ENCODE measurements at regions not wholly inside any gene's neighbourhood (a gene's known extent, or its start where the extent isn't known, plus 50 kb on each side); places are given as distances from the start of the nearest gene placed in this dataset.

- Histone ChIP-seq H3K9ac (replicated peaks in 1 of 4; ENCODE audit: extremely low read depth in 1 of 4, low read depth in 3 of 4, low read length in 3 of 4) (no peak overlapping the region), H2BK5ac (ENCODE audit: low read depth, low read length) (no peak overlapping the region), H3K9me3 (ENCODE audit: insufficient read depth in 2 of 2, low read depth in 1 of 2, low read length in 1 of 2) (peaks cover 4 to 5% of the 10 kb centered on the region in 2 experiments; a peak in 2 of 4 replicates), H3K27ac (ENCODE audit: low read depth, low read length) (no peak overlapping the region), H3K4me2 (ENCODE audit: insufficient read depth in 1 of 2, low read depth in 2 of 2, low read length in 2 of 2) (no peak overlapping the region), H4K20me1 (replicated peaks in 1 of 2; ENCODE audit: control insufficient read depth in 1 of 2, insufficient read depth in 2 of 2, low read length in 2 of 2) (no peaks in the 10 kb centered on the region), H2BK15ac (ENCODE audit: low read length) (no peak overlapping the region), H3K14ac (ENCODE audit: insufficient read length) (no peak overlapping the region), H3K4ac (replicated peaks; ENCODE audit: insufficient read length, low read depth, low read length) (no peak overlapping the region), H3K56ac (replicated peaks; ENCODE audit: insufficient read length, low read depth, low read length) (no peak overlapping the region), H4K8ac (ENCODE audit: extremely low read depth, insufficient read depth, low read length) (no peak overlapping the region), H3K36me3 (ENCODE audit: control insufficient read depth in 2 of 4, insufficient read depth in 4 of 4, low read length in 3 of 4) (no peaks in the 10 kb centered on the region), H2BK120ac (replicated peaks; ENCODE audit: low read depth, low read length) (no peak overlapping the region), H3K27me3 (replicated peaks in 1 of 4; ENCODE audit: control insufficient read depth in 3 of 4, extremely low read depth in 1 of 4, insufficient read depth in 3 of 4, low read length in 3 of 4) (peaks cover 0 to 1% (median 0%) of the 10 kb centered on the region in 4 experiments; a peak in 1 of 7 replicates), H3K23me2 (ENCODE audit: low read depth, low read length) (no peaks in the 10 kb centered on the region), H2BK20ac (ENCODE audit: low read length) (no peak overlapping the region), H3K79me1 (ENCODE audit: low read depth, low read length) (no peaks in the 10 kb centered on the region), H3K23ac (ENCODE audit: insufficient read length) (no peak overlapping the region), H2AK5ac (ENCODE audit: low read depth, low read length) (no peak overlapping the region), H3K18ac (ENCODE audit: extremely low read depth, low read length) (no peak overlapping the region), H3K4me3 (ENCODE audit: extremely low read depth in 1 of 4, insufficient read depth in 2 of 4, low read depth in 3 of 4, low read length in 4 of 4) (no peak overlapping the region), H4K91ac (replicated peaks; ENCODE audit: insufficient read length, low read length) (no peak overlapping the region), H3K4me1 (replicated peaks in 1 of 4; ENCODE audit: control insufficient read depth in 3 of 4, insufficient read depth in 4 of 4, low read length in 3 of 4) (no peaks in the 10 kb centered on the region), H2BK12ac (ENCODE audit: low read depth, low read length) (no peak overlapping the region), H2AFZ (ENCODE audit: low read length) (no peak overlapping the region), H4K5ac (ENCODE audit: insufficient read length, low read depth, low read length) (no peak overlapping the region), H3K79me2 (ENCODE audit: control insufficient read depth in 1 of 2, insufficient read depth in 2 of 2, low read length in 2 of 2) (no peaks in the 10 kb centered on the region)
- ChIA-PET CTCF (ENCODE audit: partially characterized antibody) (no interaction called here), POLR2A (ENCODE audit: partially characterized antibody) (interaction anchor here (1.2 kb wide), 1 partner anchor 14 kb away, joined by 3 read pairs; no protein-coding TSS in a partner anchor)
- WGBS, 2 experiments (ENCODE audit: extremely low coverage in 1 of 2, insufficient coverage in 1 of 2, insufficient read length in 1 of 2, insufficient replicate concordance in 2 of 2, low coverage in 1 of 2, low lambda C conversion rate in 2 of 2, missing lambda C conversion rate in 1 of 2) = 95% methylated on average over 5 of the region's 5 CpGs; no CpG with 5 or more reads in 1 of the 2 experiments
- no peak for FAIRE-seq
- no peak for DNase-seq (ENCODE audit: low read depth in 1 of 2, low spot score in 2 of 2)
- no peak for TF ChIP-seq POLR2A (IDR thresholded peaks at IDR 0.05; ENCODE audit: control extremely low read depth in 1 of 2, low read depth in 2 of 2, low read length in 2 of 2)
- no peak for TF ChIP-seq RFX5 (IDR thresholded peaks at IDR 0.05; ENCODE audit: borderline replicate concordance, low read depth, low read length)
- TF ChIP-seq YY1 (IDR thresholded peaks at IDR 0.05; ENCODE audit: low read depth, low read length) = no peak
- TF ChIP-seq TAF7 (optimal IDR thresholded peaks at IDR 0.05; ENCODE audit: borderline replicate concordance, low read depth, low read length) = no peak
- TF ChIP-seq TAF1 (IDR thresholded peaks at IDR 0.05; ENCODE audit: low read depth, low read length) = no peak
- TF ChIP-seq KDM4A (IDR thresholded peaks at IDR 0.05; ENCODE audit: low read depth, low read length, severe bottlenecking) = no peak
- no peak for TF ChIP-seq ASH2L (IDR thresholded peaks at IDR 0.05; ENCODE audit: low read length)
These were observed 159.3 kb upstream of the SERPINE2 start for GRCh38 chr2:224198436-224198835.
